GM21447 (cell line): ENCODE measurements at regions not wholly inside any gene's neighbourhood (a gene's known extent, or its start where the extent isn't known, plus 50 kb on each side); places are given as distances from the start of the nearest gene placed in this dataset.

ENCODE experiments used
- ATAC-seq: cut with Tn5 transposase; IDR thresholded peaks from one replicate; pipeline ENCODE4 v1.9.1; 2021; ENCODE audit not compliant: unreplicated experiment

- no peak for ATAC-seq
Measured at GRCh38 chr13:109646423-109646822, 140.0 kb downstream of the IRS2 start.

GRCh38 chr13:109645831-109646230 is 140.6 kb downstream of the IRS2 start:
- no peak for ATAC-seq

- no peak for ATAC-seq
Measured at GRCh38 chr13:109644956-109645355, 141.4 kb downstream of the IRS2 start.

- ATAC-seq = no peak
Measured at GRCh38 chr13:109644069-109644750, 142.2 kb downstream of the IRS2 start.

GRCh38 chr13:109642358-109642757 is 144.0 kb downstream of the IRS2 start:
- no peak for ATAC-seq

GRCh38 chr13:109636736-109637135 is 149.6 kb downstream of the IRS2 start:
- ATAC-seq = no peak

GRCh38 chr13:109631069-109631468 is 155.3 kb downstream of the IRS2 start:
- no peak for ATAC-seq

- no peak for ATAC-seq
Measured at GRCh38 chr13:109630271-109630670, 156.1 kb downstream of the IRS2 start.

GRCh38 chr13:109629737-109630136 is 156.6 kb downstream of the IRS2 start:
- ATAC-seq = no peak

- ATAC-seq = no peak
Measured at GRCh38 chr13:109628251-109628699, 158.1 kb downstream of the IRS2 start.

- ATAC-seq = no peak
Measured at GRCh38 chr13:109627649-109628048, 158.7 kb downstream of the IRS2 start.

GRCh38 chr13:109626386-109627171 is 159.8 kb downstream of the IRS2 start:
- no peak for ATAC-seq

- no peak for ATAC-seq
Measured at GRCh38 chr13:109625156-109625555, 161.2 kb downstream of the IRS2 start.

GRCh38 chr13:109622006-109622405 is 164.4 kb downstream of the IRS2 start:
- ATAC-seq = no peak

- no peak for ATAC-seq
Measured at GRCh38 chr13:109615721-109616420, 170.5 kb downstream of the IRS2 start.

GRCh38 chr13:109611912-109612691 is 174.3 kb downstream of the IRS2 start:
- no peak for ATAC-seq

- ATAC-seq = no peak
Measured at GRCh38 chr13:109610517-109610916, 175.9 kb downstream of the IRS2 start.

- ATAC-seq = no peak
Measured at GRCh38 chr13:109608503-109608902, 177.9 kb downstream of the IRS2 start.

- ATAC-seq = no peak
Measured at GRCh38 chr13:109608059-109608458, 178.3 kb downstream of the IRS2 start.

GRCh38 chr13:109606520-109606919 is 179.9 kb downstream of the IRS2 start:
- no peak for ATAC-seq

GRCh38 chr13:109605846-109606245 is 180.5 kb downstream of the IRS2 start:
- ATAC-seq = no peak
